ENCODE measurements at regions not wholly inside any gene's neighbourhood (a gene's known extent, or its start where the extent isn't known, plus 50 kb on each side); places are given as distances from the start of the nearest gene placed in this dataset.

- TF ChIP-seq POLR2A (IDR thresholded peaks at IDR 0.05; ENCODE audit: low read depth, low read length) = no peak
- no peak for TF ChIP-seq POLR2AphosphoS5 (IDR thresholded peaks at IDR 0.05; ENCODE audit: low read depth, low read length)
Observed at GRCh38 chr13:31460061-31460460, 260.3 kb downstream of the B3GLCT start.

Measured in GM12892 (cell line).